H1 (cell line): ENCODE measurements at regions not wholly inside any gene's neighbourhood (a gene's known extent, or its start where the extent isn't known, plus 50 kb on each side); places are given as distances from the start of the nearest gene placed in this dataset.

ENCODE experiments used
- CTCF ChIA-PET: fragments of 300-600 bp; sonication (Branson Sonifier 250); formaldehyde crosslinking; loops from one replicate; lab custom pipeline; 2021; ENCODE audit not compliant: partially characterized antibody; lab: Charles Lee
- POLR2A ChIA-PET: fragments of 300-600 bp; sonication (Branson Sonifier 250); formaldehyde crosslinking; loops from one replicate; lab custom pipeline; 2021; ENCODE audit warnings: inconsistent platforms; ENCODE audit not compliant: partially characterized antibody; lab: Charles Lee
- DNase-seq, 2 experiments: peaks; one replicate each; pipeline versions ENCODE4 v3.0.0 to v3.0.0-alpha.2; 2010 to 2022; ENCODE audit warnings: low spot score in 2 of 2, low read depth in 1 of 2, mixed read lengths in 1 of 2
- FAIRE-seq: peaks from 2 replicates; lab custom pipeline; 2011; peaks lifted over from hg19 to GRCh38; lab: Jason Lieb, UNC
- H2AFZ ChIP-seq: 2 replicates; pipeline ENCODE4 v1.8.1; 2012; ENCODE audit warnings: low read length, inconsistent platforms
- H2AK5ac ChIP-seq: 2 replicates; pipeline ENCODE4 v1.6.1; 2013; ENCODE audit warnings: low read depth, low read length
- H2BK120ac ChIP-seq: replicated peaks from 2 replicates; pipeline ENCODE3; 2013; ENCODE audit warnings: low read depth, low read length, inconsistent platforms
- H2BK12ac ChIP-seq: 2 replicates; pipeline ENCODE4 v1.6.1; 2013; ENCODE audit warnings: low read depth, low read length
- H2BK15ac ChIP-seq: 2 replicates; pipeline ENCODE4 v1.6.1; 2013; ENCODE audit warnings: low read length
- H2BK20ac ChIP-seq: 2 replicates; pipeline ENCODE4 v1.6.1; 2013; ENCODE audit warnings: low read length
- H2BK5ac ChIP-seq: 2 replicates; pipeline ENCODE4 v1.6.1; 2013; ENCODE audit warnings: low read depth, low read length
- H3K14ac ChIP-seq: 2 replicates; pipeline ENCODE4 v1.6.1; 2013; ENCODE audit warnings: inconsistent platforms; ENCODE audit not compliant: insufficient read length
- H3K18ac ChIP-seq: 2 replicates; pipeline ENCODE4 v1.6.1; 2013; ENCODE audit warnings: low read length; ENCODE audit errors: extremely low read depth
- H3K23ac ChIP-seq: 2 replicates; pipeline ENCODE4 v1.6.1; 2013; ENCODE audit warnings: inconsistent platforms; ENCODE audit not compliant: insufficient read length
- H3K23me2 ChIP-seq: 2 replicates; pipeline ENCODE4 v1.6.1; 2013; ENCODE audit warnings: low read depth, low read length
- H3K27ac ChIP-seq: 2 replicates; pipeline ENCODE4 v1.6.1; 2011; ENCODE audit warnings: low read depth, low read length, inconsistent platforms
- H3K27me3 ChIP-seq, 4 experiments: replicated peaks in 1 of 4; 1 replicate in 1 of 4; 2 replicates in 3 of 4; pipeline versions ENCODE4 v1.6.1 to v1.8.1; 2011 to 2013; ENCODE audit warnings: low read length in 3 of 4, mild to moderate bottlenecking in 3 of 4, inconsistent platforms in 2 of 4, mixed read lengths in 2 of 4, moderate library complexity in 1 of 4; ENCODE audit not compliant: control insufficient read depth in 3 of 4, insufficient read depth in 3 of 4; ENCODE audit errors: extremely low read depth in 1 of 4
- H3K36me3 ChIP-seq, 4 experiments: 2 replicates each; pipeline versions ENCODE4 v1.6.1 to v1.8.1; 2011 to 2013; ENCODE audit warnings: mild to moderate bottlenecking in 4 of 4, low read length in 3 of 4, moderate library complexity in 2 of 4, control low read depth in 1 of 4, inconsistent platforms in 1 of 4; ENCODE audit not compliant: insufficient read depth in 4 of 4, control insufficient read depth in 2 of 4
- H3K4ac ChIP-seq: replicated peaks from 2 replicates; pipeline ENCODE3; 2013; ENCODE audit warnings: low read length, low read depth, mixed read lengths, inconsistent platforms; ENCODE audit not compliant: insufficient read length
- H3K4me1 ChIP-seq, 4 experiments: replicated peaks in 1 of 4; 1 replicate in 1 of 4; 2 replicates in 3 of 4; pipeline versions ENCODE4 v1.6.1 to v1.8.1; 2011 to 2013; ENCODE audit warnings: low read length in 3 of 4, inconsistent platforms in 2 of 4, mixed read lengths in 1 of 4; ENCODE audit not compliant: insufficient read depth in 4 of 4, control insufficient read depth in 3 of 4
- H3K4me2 ChIP-seq, 2 experiments: 2 replicates each; pipeline versions ENCODE4 v1.6.1 to v1.8.1; 2011 to 2013; ENCODE audit warnings: low read depth in 2 of 2, low read length in 2 of 2, control low read depth in 1 of 2, inconsistent platforms in 1 of 2, mild to moderate bottlenecking in 1 of 2; ENCODE audit not compliant: insufficient read depth in 1 of 2
- H3K4me3 ChIP-seq, 4 experiments: fragments of 200-600, 300-600 bp in 1 of 4; sonication (generic), shearing (Covaris generic), sonication (Bioruptor Twin) in 1 of 4; 2 replicates each; pipeline versions ENCODE4 v1.5.1 to v1.8.1; 2011 to 2016; ENCODE audit warnings: low read length in 4 of 4, low read depth in 3 of 4, control low read depth in 2 of 4, inconsistent platforms in 2 of 4, mild to moderate bottlenecking in 2 of 4, mixed read lengths in 1 of 4, moderate library complexity in 1 of 4; ENCODE audit not compliant: insufficient read depth in 2 of 4; ENCODE audit errors: extremely low read depth in 1 of 4
- H3K56ac ChIP-seq: replicated peaks from 2 replicates; pipeline ENCODE3; 2013; ENCODE audit warnings: low read depth, mild to moderate bottlenecking, mixed read lengths, low read length, inconsistent platforms; ENCODE audit not compliant: insufficient read length
- H3K79me1 ChIP-seq: 2 replicates; pipeline ENCODE4 v1.6.1; 2013; ENCODE audit warnings: low read depth, low read length, control low read depth
- H3K79me2 ChIP-seq, 2 experiments: 2 replicates each; pipeline versions ENCODE4 v1.6.1 to v1.8.1; 2012 to 2013; ENCODE audit warnings: low read length in 2 of 2, mild to moderate bottlenecking in 2 of 2, inconsistent platforms in 1 of 2; ENCODE audit not compliant: insufficient read depth in 2 of 2, control insufficient read depth in 1 of 2
- H3K9ac ChIP-seq, 4 experiments: replicated peaks in 1 of 4; 1 replicate in 1 of 4; 2 replicates in 3 of 4; pipeline versions ENCODE4 v1.6.1 to v1.8.1; 2011 to 2013; ENCODE audit warnings: low read depth in 3 of 4, low read length in 3 of 4, control low read depth in 2 of 4, mild to moderate bottlenecking in 2 of 4, moderate library complexity in 2 of 4, inconsistent platforms in 1 of 4; ENCODE audit errors: extremely low read depth in 1 of 4
- H3K9me3 ChIP-seq, 2 experiments: 2 replicates each; pipeline versions ENCODE4 v1.6.1 to v1.8.1; 2012 to 2013; ENCODE audit warnings: mild to moderate bottlenecking in 2 of 2, moderate library complexity in 2 of 2, control low read depth in 1 of 2, inconsistent platforms in 1 of 2, low read depth in 1 of 2, low read length in 1 of 2, mixed read lengths in 1 of 2; ENCODE audit not compliant: insufficient read depth in 2 of 2
- H4K20me1 ChIP-seq, 2 experiments: replicated peaks in 1 of 2; 2 replicates each; pipeline versions ENCODE3 to v1.8.1; 2011 to 2013; ENCODE audit warnings: inconsistent platforms in 2 of 2, low read length in 2 of 2, mild to moderate bottlenecking in 1 of 2; ENCODE audit not compliant: insufficient read depth in 2 of 2, control insufficient read depth in 1 of 2
- H4K5ac ChIP-seq: 2 replicates; pipeline ENCODE4 v1.6.1; 2013; ENCODE audit warnings: low read length, low read depth, mixed read lengths, inconsistent platforms; ENCODE audit not compliant: insufficient read length
- H4K8ac ChIP-seq: 2 replicates; pipeline ENCODE4 v1.8.0; 2013; ENCODE audit warnings: mild to moderate bottlenecking, moderate library complexity, low read length, inconsistent platforms; ENCODE audit not compliant: insufficient read depth; ENCODE audit errors: extremely low read depth
- H4K91ac ChIP-seq: replicated peaks from 2 replicates; pipeline ENCODE3; 2013; ENCODE audit warnings: low read length, mixed read lengths, inconsistent platforms; ENCODE audit not compliant: insufficient read length
- CREB1 ChIP-seq: IDR thresholded peaks from 2 replicates; pipeline ENCODE4 v1.6.1; 2012; ENCODE audit warnings: inconsistent platforms
- HDAC2 ChIP-seq, 2 experiments: fragments of 300-600 bp in 1 of 2; sonication (generic) in 1 of 2; IDR thresholded peaks; 2 replicates each; pipeline ENCODE4 v1.6.1; 2011 to 2012; ENCODE audit warnings: low read depth in 2 of 2, low read length in 2 of 2, mild to moderate bottlenecking in 2 of 2, moderate library complexity in 2 of 2, borderline replicate concordance in 1 of 2, inconsistent platforms in 1 of 2
- HDAC6 ChIP-seq: IDR thresholded peaks from one replicate; pipeline ENCODE4 v1.7.1; 2012; ENCODE audit warnings: low read depth, mild to moderate bottlenecking, inconsistent platforms, low read length, moderate library complexity
- NRF1 ChIP-seq: IDR thresholded peaks from 2 replicates; pipeline ENCODE4 v1.6.1; 2011; ENCODE audit warnings: mild to moderate bottlenecking, low read depth, low read length, improper control_type of control experiment
- RNF2 ChIP-seq: fragments of 200-900, 300-1000 bp; sonication (generic); IDR thresholded peaks from 2 replicates; pipeline ENCODE4 v1.7.1; 2016; ENCODE audit warnings: borderline replicate concordance, low read depth, mild to moderate bottlenecking, antibody characterized with exemption, low read length; ENCODE audit not compliant: poor library complexity, severe bottlenecking; ENCODE audit errors: missing control alignments
- SP2 ChIP-seq: IDR thresholded peaks from 2 replicates; pipeline ENCODE4 v1.6.1; 2012; ENCODE audit warnings: mild to moderate bottlenecking, low read length, inconsistent platforms
- SRF ChIP-seq: IDR thresholded peaks from 2 replicates; pipeline ENCODE4 v1.6.1; 2011; ENCODE audit warnings: mild to moderate bottlenecking, low read depth, low read length, moderate library complexity
- SUZ12 ChIP-seq: fragments of 200-600 bp; sonication (generic); IDR thresholded peaks from 2 replicates; pipeline ENCODE4 v1.6.1; 2012; ENCODE audit warnings: mild to moderate bottlenecking, inconsistent platforms, low read length, moderate library complexity, mixed read lengths
- TAF1 ChIP-seq: IDR thresholded peaks from 2 replicates; pipeline ENCODE4 v1.6.1; 2011; ENCODE audit warnings: mild to moderate bottlenecking, low read depth, low read length
- WGBS, 2 experiments: shearing (Covaris generic) in 1 of 2; methylation state at CpG; one replicate each; pipeline versions ENCODE4 v1.1.6 to v1.1.7; 2013 to 2015; ENCODE audit warnings: low lambda C conversion rate in 2 of 2, mixed read lengths in 2 of 2, inconsistent platforms in 1 of 2, low coverage in 1 of 2, missing lambda C conversion rate in 1 of 2; ENCODE audit not compliant: insufficient replicate concordance in 2 of 2, insufficient coverage in 1 of 2, insufficient read length in 1 of 2; ENCODE audit errors: extremely low coverage in 1 of 2, missing lambda C conversion rate in 1 of 2; 5-methylcytosine and 5-hydroxymethylcytosine counted together
- TF ChIP-seq, protein P1 (sequence below): IDR thresholded peaks from 2 replicates; pipeline ENCODE4 v1.6.1; 2011; ENCODE audit warnings: low read depth, mild to moderate bottlenecking, low read length; ENCODE audit not compliant: insufficient read depth

DNA sequence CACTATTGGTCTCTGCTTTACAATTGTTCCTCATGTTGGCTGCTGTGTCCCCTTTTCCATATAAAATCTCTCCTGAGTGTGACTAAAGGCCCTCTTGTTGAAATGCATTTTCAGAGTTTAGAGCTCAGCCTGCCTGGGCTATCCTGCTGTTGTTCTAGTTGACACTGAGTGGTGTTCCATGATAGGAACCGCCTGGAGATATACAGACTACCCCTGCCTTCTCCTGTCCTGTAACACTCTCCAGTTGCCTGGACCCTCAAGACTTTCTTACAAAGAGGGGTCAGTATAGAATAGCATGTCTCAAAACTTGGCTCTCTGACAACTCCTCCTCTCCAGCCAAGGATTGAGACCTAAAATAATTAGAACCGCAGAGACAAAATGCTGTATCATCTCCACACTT lies 152.0 kb upstream of the POU3F1 start:
- Histone ChIP-seq H3K4ac (no peak overlapping the region), H3K79me2 (no peaks in the 10 kb centered on the region), H4K5ac (no peak overlapping the region), H3K9me3 (peaks cover 0 to 4% of the 10 kb centered on the region in 2 experiments; a peak in 2 of 4 replicates), H3K9ac (no peak overlapping the region), H2AK5ac (no peak overlapping the region), H2BK120ac (no peak overlapping the region), H3K4me3 (no peak overlapping the region), H3K4me1 (peaks cover 0 to 3% (median 0%) of the 10 kb centered on the region in 4 experiments; a peak in 2 of 7 replicates), H2BK5ac (0 out of 2 replicates have a peak overlapping the region, but pooled peaks have one; percentile 53), H2BK15ac (0 out of 2 replicates have a peak overlapping the region, but pooled peaks have one; percentile 75), H3K79me1 (no peaks in the 10 kb centered on the region), H4K20me1 (no peaks in the 10 kb centered on the region), H3K18ac (no peak overlapping the region), H2BK12ac (no peak overlapping the region), H4K91ac (no peak overlapping the region), H3K14ac (no peak overlapping the region), H4K8ac (no peak overlapping the region), H2AFZ (no peak overlapping the region)
- no peak for DNase-seq
- WGBS, 2 experiments: 79% methylated on average over 2 of the region's 2 CpGs; no CpG with 5 or more reads in 1 of the 2 experiments
- CTCF ChIA-PET: interaction anchor here (0.7 to 1.3 kb wide), 2 partner anchors 11 to 88 kb away, joined by 3 to 4 read pairs; no protein-coding TSS in a partner anchor
- TF ChIP-seq SRF: no peak
- TF ChIP-seq, protein P1, sequence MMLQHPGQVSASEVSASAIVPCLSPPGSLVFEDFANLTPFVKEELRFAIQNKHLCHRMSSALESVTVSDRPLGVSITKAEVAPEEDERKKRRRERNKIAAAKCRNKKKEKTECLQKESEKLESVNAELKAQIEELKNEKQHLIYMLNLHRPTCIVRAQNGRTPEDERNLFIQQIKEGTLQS: no peak
- TF ChIP-seq CREB1: no peak
- no peak for TF ChIP-seq HDAC6
- TF ChIP-seq HDAC2 (IDR thresholded peaks at IDR 0.05; ENCODE audit: borderline replicate concordance in 1 of 2, low read depth in 2 of 2, low read length in 2 of 2): no peak
- TF ChIP-seq TAF1: no peak
- TF ChIP-seq SP2: no peak
- no peak for TF ChIP-seq NRF1
- TF ChIP-seq RNF2: no peak
- no peak for TF ChIP-seq SUZ12
- TF ChIP-seq, all 59 proteins: peak for 0
- no peak for FAIRE-seq
- Histone ChIP-seq H3K56ac (no peak overlapping the region), H2BK20ac (no peak overlapping the region), H3K23me2 (no peaks in the 10 kb centered on the region), H3K23ac (no peak overlapping the region), H3K27ac (no peak overlapping the region), H3K4me2 (no peak overlapping the region), H3K27me3 (no peaks in the 10 kb centered on the region), H3K36me3 (no peaks in the 10 kb centered on the region)
- POLR2A ChIA-PET: interaction anchor here (0.7 kb wide), 1 partner anchor 447 kb away, joined by 3 read pairs; no protein-coding TSS in a partner anchor
